ENCODE measurements at regions not wholly inside any gene's neighbourhood (a gene's known extent, or its start where the extent isn't known, plus 50 kb on each side); places are given as distances from the start of the nearest gene placed in this dataset.

GRCh38 chr22:22099833-22100812 is 117.5 kb upstream of the TOP3B start:
- Mint-ChIP-seq H3K27me3 (ENCODE audit: low read depth) (peaks cover 51% of the 10 kb centered on the region), H3K9me3 (no peaks in the 10 kb centered on the region), H3K4me3 (no peak overlapping the region), H3K27ac (no peak overlapping the region), H3K4me1 (ENCODE audit: low read depth) (no peaks in the 10 kb centered on the region), H3K36me3 (ENCODE audit: insufficient read depth in 2 of 2) (no peaks in the 10 kb centered on the region)
- peak in 1 of 2 donors; percentile 8 for DNase-seq
- ATAC-seq (replicated peaks in 1 of 2): peak in 1 of 2 donors; percentile 53

GRCh38 chr22:22099194-22099486 is 116.6 kb upstream of the TOP3B start:
- DNase-seq (no peak), ATAC-seq (replicated peaks in 1 of 2) (no peak)
- Mint-ChIP-seq H3K4me3 (no peak overlapping the region), H3K9me3 (no peaks in the 10 kb centered on the region), H3K36me3 (ENCODE audit: insufficient read depth in 2 of 2) (no peaks in the 10 kb centered on the region), H3K4me1 (ENCODE audit: low read depth) (peaks cover 2% of the 10 kb centered on the region), H3K27me3 (ENCODE audit: low read depth) (peaks cover 55% of the 10 kb centered on the region), H3K27ac (no peak overlapping the region)

- H3K27ac Mint-ChIP-seq: no peak overlapping the region
- H3K9me3 Mint-ChIP-seq: no peaks in the 10 kb centered on the region
- H3K36me3 Mint-ChIP-seq (ENCODE audit: insufficient read depth in 2 of 2): no peaks in the 10 kb centered on the region
- H3K27me3 Mint-ChIP-seq (ENCODE audit: low read depth): peaks cover 55% of the 10 kb centered on the region
- ATAC-seq (replicated peaks in 1 of 2): no peak
- DNase-seq: no peak
- no peak overlapping the region for H3K4me3 Mint-ChIP-seq
- peaks cover 7% of the 10 kb centered on the region for H3K4me1 Mint-ChIP-seq (ENCODE audit: low read depth)
These were observed 116.0 kb upstream of the TOP3B start for GRCh38 chr22:22098457-22099193.

- Mint-ChIP-seq H3K9me3 (peaks cover 0 to 2% of the 10 kb centered on the region in 2 donors), H3K4me1 (ENCODE audit: low read depth) (peaks cover 16% of the 10 kb centered on the region), H3K27me3 (ENCODE audit: low read depth) (peaks cover 53% of the 10 kb centered on the region), H3K4me3 (no peak overlapping the region), H3K27ac (no peak overlapping the region), H3K36me3 (ENCODE audit: insufficient read depth in 2 of 2) (peaks cover 0 to 2% of the 10 kb centered on the region in 2 donors)
- ATAC-seq (replicated peaks in 1 of 2): no peak
- no peak for DNase-seq
These were observed 115.2 kb upstream of the TOP3B start for GRCh38 chr22:22097727-22098228.

- H3K36me3 Mint-ChIP-seq (ENCODE audit: insufficient read depth in 2 of 2): peaks cover 0 to 2% of the 10 kb centered on the region in 2 donors
- H3K4me3 Mint-ChIP-seq: no peak overlapping the region
- H3K4me1 Mint-ChIP-seq (ENCODE audit: low read depth): peaks cover 25% of the 10 kb centered on the region
- DNase-seq: no peak
- no peak for ATAC-seq (replicated peaks in 1 of 2)
- peaks cover 0 to 2% of the 10 kb centered on the region in 2 donors for H3K9me3 Mint-ChIP-seq
- no peak overlapping the region for H3K27ac Mint-ChIP-seq
- peaks cover 70% of the 10 kb centered on the region for H3K27me3 Mint-ChIP-seq (ENCODE audit: low read depth)
These were observed 112.3 kb upstream of the TOP3B start for GRCh38 chr22:22094921-22095320.

GRCh38 chr22:22094514-22094913 is 111.9 kb upstream of the TOP3B start:
- Mint-ChIP-seq H3K27me3 (ENCODE audit: low read depth) (peaks cover 74% of the 10 kb centered on the region), H3K27ac (no peak overlapping the region), H3K9me3 (peaks cover 0 to 2% of the 10 kb centered on the region in 2 donors), H3K36me3 (ENCODE audit: insufficient read depth in 2 of 2) (peaks cover 0 to 2% of the 10 kb centered on the region in 2 donors), H3K4me3 (no peak overlapping the region), H3K4me1 (ENCODE audit: low read depth) (peaks cover 25% of the 10 kb centered on the region)
- DNase-seq: no peak
- no peak for ATAC-seq (replicated peaks in 1 of 2)

GRCh38 chr22:22093743-22094142 is 111.2 kb upstream of the TOP3B start:
- DNase-seq (no peak), ATAC-seq (replicated peaks in 1 of 2) (peak in 1 of 2 donors; percentile 54)
- Mint-ChIP-seq H3K4me3 (no peak overlapping the region), H3K27ac (no peak overlapping the region), H3K36me3 (ENCODE audit: insufficient read depth in 2 of 2) (peaks cover 0 to 2% of the 10 kb centered on the region in 2 donors), H3K27me3 (ENCODE audit: low read depth) (peaks cover 74% of the 10 kb centered on the region), H3K9me3 (peaks cover 0 to 2% of the 10 kb centered on the region in 2 donors), H3K4me1 (ENCODE audit: low read depth) (peaks cover 25% of the 10 kb centered on the region)

GRCh38 chr22:22092974-22093373 is 110.4 kb upstream of the TOP3B start:
- peak; percentile 58 to 80 for ATAC-seq (replicated peaks in 1 of 2)
- H3K27me3 Mint-ChIP-seq (ENCODE audit: low read depth): peaks cover 68% of the 10 kb centered on the region
- peaks cover 25% of the 10 kb centered on the region for H3K4me1 Mint-ChIP-seq (ENCODE audit: low read depth)

GRCh38 chr22:22092101-22092500 is 109.5 kb upstream of the TOP3B start:
- Mint-ChIP-seq H3K4me3 (no peak overlapping the region), H3K9me3 (peaks cover 0 to 2% of the 10 kb centered on the region in 2 donors), H3K27ac (no peak overlapping the region), H3K4me1 (ENCODE audit: low read depth) (peaks cover 25% of the 10 kb centered on the region), H3K36me3 (ENCODE audit: insufficient read depth in 2 of 2) (peaks cover 0 to 2% of the 10 kb centered on the region in 2 donors), H3K27me3 (ENCODE audit: low read depth) (peaks cover 60% of the 10 kb centered on the region)
- DNase-seq (no peak), ATAC-seq (replicated peaks in 1 of 2) (no peak)

More at GRCh38 chr22:22092974-22093373, 110.4 kb upstream of the TOP3B start:
- Mint-ChIP-seq H3K9me3 (peaks cover 0 to 2% of the 10 kb centered on the region in 2 donors), H3K36me3 (ENCODE audit: insufficient read depth in 2 of 2) (peaks cover 0 to 2% of the 10 kb centered on the region in 2 donors), H3K27ac (no peak overlapping the region), H3K4me3 (peak overlapping the region in 1 of 2 donors; percentile 29)
- no peak for DNase-seq

- Mint-ChIP-seq H3K9me3 (peaks cover 0 to 2% of the 10 kb centered on the region in 2 donors), H3K27ac (no peak overlapping the region), H3K27me3 (ENCODE audit: low read depth) (peaks cover 54% of the 10 kb centered on the region), H3K36me3 (ENCODE audit: insufficient read depth in 2 of 2) (peaks cover 0 to 2% of the 10 kb centered on the region in 2 donors), H3K4me1 (ENCODE audit: low read depth) (peaks cover 25% of the 10 kb centered on the region), H3K4me3 (no peak overlapping the region)
- DNase-seq (no peak), ATAC-seq (replicated peaks in 1 of 2) (no peak)
These were observed 108.9 kb upstream of the TOP3B start for GRCh38 chr22:22091400-22091878.

- no peak for DNase-seq
- no peak overlapping the region for H3K4me3 Mint-ChIP-seq
- H3K27ac Mint-ChIP-seq: no peak overlapping the region
- H3K27me3 Mint-ChIP-seq (ENCODE audit: low read depth): peaks cover 52% of the 10 kb centered on the region
- peaks cover 25% of the 10 kb centered on the region for H3K4me1 Mint-ChIP-seq (ENCODE audit: low read depth)
- ATAC-seq (replicated peaks in 1 of 2): no peak
- H3K9me3 Mint-ChIP-seq: peaks cover 0 to 2% of the 10 kb centered on the region in 2 donors
- H3K36me3 Mint-ChIP-seq (ENCODE audit: insufficient read depth in 2 of 2): peaks cover 0 to 2% of the 10 kb centered on the region in 2 donors
These were observed 108.2 kb upstream of the TOP3B start for GRCh38 chr22:22090650-22091399.

GRCh38 chr22:22089459-22090308 is 107.1 kb upstream of the TOP3B start:
- ATAC-seq (replicated peaks in 1 of 2): no peak
- Mint-ChIP-seq H3K27me3 (ENCODE audit: low read depth) (peaks cover 41% of the 10 kb centered on the region), H3K27ac (no peak overlapping the region), H3K36me3 (ENCODE audit: insufficient read depth in 2 of 2) (peaks cover 0 to 2% of the 10 kb centered on the region in 2 donors), H3K9me3 (peaks cover 0 to 2% of the 10 kb centered on the region in 2 donors), H3K4me1 (ENCODE audit: low read depth) (peaks cover 25% of the 10 kb centered on the region), H3K4me3 (no peak overlapping the region)
- no peak for DNase-seq
